ENCODE measurements at regions not wholly inside any gene's neighbourhood (a gene's known extent, or its start where the extent isn't known, plus 50 kb on each side); places are given as distances from the start of the nearest gene placed in this dataset.

- no peak for DNase-seq
Observed at GRCh38 chr4:56200275-56200674, 187.0 kb downstream of the AASDH start.

- DNase-seq, result no peak
Observed at GRCh38 chr4:56198265-56198664, 189.0 kb downstream of the AASDH start.

GRCh38 chr4:56197387-56197786 is 189.9 kb downstream of the AASDH start:
- no peak for DNase-seq

- DNase-seq, result no peak
Observed at GRCh38 chr4:56195025-56195424, 192.3 kb downstream of the AASDH start.

- no peak for DNase-seq
Observed at GRCh38 chr4:56191534-56191933, 195.8 kb downstream of the AASDH start.

GRCh38 chr4:56187688-56188087 is 199.6 kb downstream of the AASDH start:
- DNase-seq, result no peak

- DNase-seq, result no peak
Observed at GRCh38 chr4:56186808-56187523, 200.3 kb downstream of the AASDH start.

- DNase-seq, result no peak
Observed at GRCh38 chr4:56185901-56186300, 201.4 kb downstream of the AASDH start.

- DNase-seq, result no peak
Observed at GRCh38 chr4:56184214-56184613, 203.1 kb downstream of the AASDH start.

GRCh38 chr4:56183344-56183959 is 203.8 kb downstream of the AASDH start:
- DNase-seq, result peak; percentile 24 to 35

- peak in 1 of 2 donors; percentile 19 for DNase-seq
Observed at GRCh38 chr4:56182356-56182755, 204.9 kb downstream of the AASDH start.

GRCh38 chr4:56181140-56181953 is 205.9 kb downstream of the AASDH start:
- DNase-seq, result peak; percentile 47 to 59

GRCh38 chr4:56169061-56169460 is 218.2 kb downstream of the AASDH start:
- DNase-seq, result no peak

- no peak for DNase-seq
Observed at GRCh38 chr4:56164907-56165306, 216.2 kb downstream of the CEP135 start.

- no peak for DNase-seq
Observed at GRCh38 chr4:56160636-56161035, 211.9 kb downstream of the CEP135 start.

- no peak for DNase-seq
Observed at GRCh38 chr4:56158483-56158882, 209.7 kb downstream of the CEP135 start.

GRCh38 chr4:56156141-56156540 is 207.4 kb downstream of the CEP135 start:
- no peak for DNase-seq

- no peak for DNase-seq
Observed at GRCh38 chr4:56155432-56155831, 206.7 kb downstream of the CEP135 start.

GRCh38 chr4:56149591-56149990 is 200.8 kb downstream of the CEP135 start:
- DNase-seq, result no peak

- no peak for DNase-seq
Observed at GRCh38 chr4:56148428-56148827, 199.7 kb downstream of the CEP135 start.

GRCh38 chr4:56147371-56147770 is 198.6 kb downstream of the CEP135 start:
- DNase-seq, result no peak

GRCh38 chr4:56146956-56147355 is 198.2 kb downstream of the CEP135 start:
- no peak for DNase-seq

- DNase-seq, result no peak
Observed at GRCh38 chr4:56142088-56142487, 193.3 kb downstream of the CEP135 start.
